ENCODE measurements at regions not wholly inside any gene's neighbourhood (a gene's known extent, or its start where the extent isn't known, plus 50 kb on each side); places are given as distances from the start of the nearest gene placed in this dataset.

DNA sequence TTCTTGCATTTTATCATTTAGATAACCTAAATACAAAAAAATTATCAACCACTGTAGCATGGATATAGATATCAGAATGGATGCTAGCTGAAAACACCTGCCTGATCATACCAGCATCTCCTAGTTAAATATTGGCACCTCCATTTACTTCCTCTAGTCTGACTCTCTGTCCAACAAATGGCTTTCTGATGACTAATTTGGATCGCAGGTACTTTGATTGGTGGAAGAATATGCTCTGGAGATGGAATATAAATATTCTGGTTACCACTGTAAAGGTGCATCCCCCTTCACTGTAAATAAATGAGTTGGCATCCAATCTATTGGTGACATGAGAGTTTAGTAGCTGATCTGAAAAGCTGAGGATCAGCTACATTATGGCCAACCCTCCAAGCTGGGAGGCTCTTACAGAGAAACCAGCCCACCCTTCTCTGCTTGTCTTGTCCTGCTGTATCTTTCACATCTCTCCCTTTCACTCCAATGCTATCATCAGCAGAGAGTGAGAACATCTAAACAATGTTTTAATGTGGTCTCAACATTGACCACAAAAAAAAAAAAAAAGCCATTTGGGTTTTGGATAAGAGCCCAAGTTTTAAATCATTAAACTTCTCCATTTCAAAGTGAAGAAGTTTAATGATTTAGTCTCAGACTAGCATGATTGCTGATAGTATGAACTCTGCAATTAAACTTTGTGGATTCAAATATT is 90.5 kb downstream of the PMAIP1 start:
- Histone ChIP-seq H2AFZ (ENCODE audit: low read length) (no peak overlapping the region), H3K4me3 (replicated peaks in 1 of 3; ENCODE audit: insufficient read depth in 1 of 3, low read depth in 2 of 3, low read length in 3 of 3) (no peak overlapping the region), H4K20me1 (ENCODE audit: insufficient read depth, low read length) (no peaks in the 10 kb centered on the region), H3K79me2 (ENCODE audit: insufficient read depth, low read length) (no peaks in the 10 kb centered on the region), H3K27me3 (ENCODE audit: control insufficient read depth in 1 of 2, insufficient read depth in 2 of 2, low read length in 2 of 2) (peaks cover 0 to 2% of the 10 kb centered on the region in 2 experiments; a peak in 1 of 5 replicates), H3K36me3 (replicated peaks in 1 of 2; ENCODE audit: control insufficient read depth in 1 of 2, insufficient read depth in 2 of 2, low read length in 2 of 2) (no peaks in the 10 kb centered on the region), H3K4me2 (ENCODE audit: low read depth, low read length) (no peak overlapping the region), H3K9me3 (ENCODE audit: low read length) (no peaks in the 10 kb centered on the region), H3K9ac (ENCODE audit: insufficient read depth, low read depth, low read length) (no peak overlapping the region), H3K27ac (ENCODE audit: extremely low read length, insufficient read depth, low read length) (no peak overlapping the region), H3K4me1 (ENCODE audit: insufficient read depth, low read length) (no peaks in the 10 kb centered on the region)
- POLR2A ChIA-PET = no interaction called here
- no peak for ATAC-seq
- TF ChIP-seq CREB1 (IDR thresholded peaks at IDR 0.05) = no peak
- no peak for TF ChIP-seq CREB1 (CRISPR knock-in tag; IDR thresholded peaks at IDR 0.05)
- TF ChIP-seq, protein P1, sequence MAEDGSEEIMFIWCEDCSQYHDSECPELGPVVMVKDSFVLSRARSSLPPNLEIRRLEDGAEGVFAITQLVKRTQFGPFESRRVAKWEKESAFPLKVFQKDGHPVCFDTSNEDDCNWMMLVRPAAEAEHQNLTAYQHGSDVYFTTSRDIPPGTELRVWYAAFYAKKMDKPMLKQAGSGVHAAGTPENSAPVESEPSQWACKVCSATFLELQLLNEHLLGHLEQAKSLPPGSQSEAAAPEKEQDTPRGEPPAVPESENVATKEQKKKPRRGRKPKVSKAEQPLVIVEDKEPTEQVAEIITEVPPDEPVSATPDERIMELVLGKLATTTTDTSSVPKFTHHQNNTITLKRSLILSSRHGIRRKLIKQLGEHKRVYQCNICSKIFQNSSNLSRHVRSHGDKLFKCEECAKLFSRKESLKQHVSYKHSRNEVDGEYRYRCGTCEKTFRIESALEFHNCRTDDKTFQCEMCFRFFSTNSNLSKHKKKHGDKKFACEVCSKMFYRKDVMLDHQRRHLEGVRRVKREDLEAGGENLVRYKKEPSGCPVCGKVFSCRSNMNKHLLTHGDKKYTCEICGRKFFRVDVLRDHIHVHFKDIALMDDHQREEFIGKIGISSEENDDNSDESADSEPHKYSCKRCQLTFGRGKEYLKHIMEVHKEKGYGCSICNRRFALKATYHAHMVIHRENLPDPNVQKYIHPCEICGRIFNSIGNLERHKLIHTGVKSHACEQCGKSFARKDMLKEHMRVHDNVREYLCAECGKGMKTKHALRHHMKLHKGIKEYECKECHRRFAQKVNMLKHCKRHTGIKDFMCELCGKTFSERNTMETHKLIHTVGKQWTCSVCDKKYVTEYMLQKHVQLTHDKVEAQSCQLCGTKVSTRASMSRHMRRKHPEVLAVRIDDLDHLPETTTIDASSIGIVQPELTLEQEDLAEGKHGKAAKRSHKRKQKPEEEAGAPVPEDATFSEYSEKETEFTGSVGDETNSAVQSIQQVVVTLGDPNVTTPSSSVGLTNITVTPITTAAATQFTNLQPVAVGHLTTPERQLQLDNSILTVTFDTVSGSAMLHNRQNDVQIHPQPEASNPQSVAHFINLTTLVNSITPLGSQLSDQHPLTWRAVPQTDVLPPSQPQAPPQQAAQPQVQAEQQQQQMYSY (CRISPR knock-in tag; IDR thresholded peaks at IDR 0.05) = no peak
- intact Hi-C loops (cut with micrococcal nuclease; ENCODE audit: unreplicated experiment) = loop anchor here (5.0 kb wide), 1 partner anchor 153 kb away; no protein-coding TSS in a partner anchor
- BruUV-seq (replicated peaks) = no TSS peak
- no peak for DNase-seq (ENCODE audit: low spot score)
- CTCF ChIA-PET (ENCODE audit: low intra/inter-chr PET ratio, low total read pairs) = no interaction called here
- 0% methylated on average over 1 of the region's 1 CpG for WGBS (ENCODE audit: low lambda C conversion rate)
- in situ Hi-C loops (cut with HindIII; ENCODE audit: extremely low pct_ligation_motif_present, low pct_unique_long_range_greater_than_20kb) = no loop called here
- no peak for FAIRE-seq
